ENCODE measurements at regions not wholly inside any gene's neighbourhood (a gene's known extent, or its start where the extent isn't known, plus 50 kb on each side); places are given as distances from the start of the nearest gene placed in this dataset.

GRCh38 chr13:78785764-78786163, 126.8 kb upstream of the OBI1 start:
- DNase-seq (ENCODE audit: low read depth in 2 of 2): no peak

- no peak for DNase-seq (ENCODE audit: low read depth in 2 of 2)
Observed at GRCh38 chr13:78784014-78784750, 125.2 kb upstream of the OBI1 start.

- DNase-seq (ENCODE audit: low read depth in 2 of 2): no peak
Observed at GRCh38 chr13:78780708-78781107, 121.8 kb upstream of the OBI1 start.

- DNase-seq (ENCODE audit: low read depth in 2 of 2): no peak
Observed at GRCh38 chr13:78779608-78780007, 120.7 kb upstream of the OBI1 start.

- DNase-seq (ENCODE audit: low read depth in 2 of 2): no peak
Observed at GRCh38 chr13:78777976-78778375, 119.0 kb upstream of the OBI1 start.

- no peak for DNase-seq (ENCODE audit: low read depth in 2 of 2)
Observed at GRCh38 chr13:78777396-78777795, 118.4 kb upstream of the OBI1 start.

- no peak for DNase-seq (ENCODE audit: low read depth in 2 of 2)
Observed at GRCh38 chr13:78772933-78773332, 114.0 kb upstream of the OBI1 start.

- DNase-seq (ENCODE audit: low read depth in 2 of 2): no peak
Observed at GRCh38 chr13:78770601-78771000, 111.6 kb upstream of the OBI1 start.

GRCh38 chr13:78768950-78769349, 110.0 kb upstream of the OBI1 start:
- no peak for DNase-seq (ENCODE audit: low read depth in 2 of 2)

- DNase-seq (ENCODE audit: low read depth in 2 of 2): no peak
Observed at GRCh38 chr13:78764665-78765064, 105.7 kb upstream of the OBI1 start.

- no peak for DNase-seq (ENCODE audit: low read depth in 2 of 2)
Observed at GRCh38 chr13:78762825-78763224, 103.9 kb upstream of the OBI1 start.

GRCh38 chr13:78759704-78760103, 100.7 kb upstream of the OBI1 start:
- DNase-seq (ENCODE audit: low read depth in 2 of 2): no peak

- DNase-seq (ENCODE audit: low read depth in 2 of 2): no peak
Observed at GRCh38 chr13:78758549-78758948, 99.6 kb upstream of the OBI1 start.

- DNase-seq (ENCODE audit: low read depth in 2 of 2): no peak
Observed at GRCh38 chr13:78753435-78753834, 94.5 kb upstream of the OBI1 start.

GRCh38 chr13:78750735-78751134, 91.8 kb upstream of the OBI1 start:
- DNase-seq (ENCODE audit: low read depth in 2 of 2): no peak

- no peak for DNase-seq (ENCODE audit: low read depth in 2 of 2)
Observed at GRCh38 chr13:78743973-78744372, 85.0 kb upstream of the OBI1 start.

GRCh38 chr13:78742659-78743058, 83.7 kb upstream of the OBI1 start:
- DNase-seq (ENCODE audit: low read depth in 2 of 2): no peak

- no peak for DNase-seq (ENCODE audit: low read depth in 2 of 2)
Observed at GRCh38 chr13:78736142-78736541, 77.2 kb upstream of the OBI1 start.

- no peak for DNase-seq (ENCODE audit: low read depth in 2 of 2)
Observed at GRCh38 chr13:78732445-78733017, 73.6 kb upstream of the OBI1 start.

GRCh38 chr13:78722700-78723099, 63.7 kb upstream of the OBI1 start:
- DNase-seq (ENCODE audit: low read depth in 2 of 2): no peak

- DNase-seq (ENCODE audit: low read depth in 2 of 2): no peak
Observed at GRCh38 chr13:78719367-78719766, 60.4 kb upstream of the OBI1 start.

- no peak for DNase-seq (ENCODE audit: low read depth in 2 of 2)
Observed at GRCh38 chr13:78714717-78715116, 55.8 kb upstream of the OBI1 start.

- DNase-seq (ENCODE audit: low read depth in 2 of 2): no peak
Observed at GRCh38 chr13:78712831-78713230, 53.9 kb upstream of the OBI1 start.

- no peak for DNase-seq (ENCODE audit: low read depth in 2 of 2)
Observed at GRCh38 chr13:78709028-78709427, 50.1 kb upstream of the OBI1 start.

All from stimulated activated CD4-positive, alpha-beta T cell treated with anti-CD3 and anti-CD28 coated beads, Interleukin-15, amount 100 ng/mL, for 48 hours (primary cell).